Suppressor macrophage treated with lipopolysaccharide for 4 hours (primary cell): ENCODE measurements at regions not wholly inside any gene's neighbourhood (a gene's known extent, or its start where the extent isn't known, plus 50 kb on each side); places are given as distances from the start of the nearest gene placed in this dataset.
"Not testable (repeated sequence)": the region's sequence is repeated elsewhere in the genome, so short reads cannot be mapped to it uniquely, and the experiment has no call there.

Experiments used
- DNase-seq: peaks from one replicate; pipeline ENCODE4 v3.0.0-alpha.2; 2020

- no peak for DNase-seq
Measured at GRCh38 chr3:11739706-11740105, 96.0 kb upstream of the VGLL4 start.

GRCh38 chr3:11739123-11739522, 95.4 kb upstream of the VGLL4 start:
- DNase-seq = no peak

GRCh38 chr3:11737742-11738141, 94.0 kb upstream of the VGLL4 start:
- no peak for DNase-seq

GRCh38 chr3:11736136-11736833, 92.6 kb upstream of the VGLL4 start:
- no peak for DNase-seq

- DNase-seq = no peak
Measured at GRCh38 chr3:11735638-11736037, 91.9 kb upstream of the VGLL4 start.

- DNase-seq = not testable (repeated sequence)
Measured at GRCh38 chr3:11735111-11735510, 91.4 kb upstream of the VGLL4 start.

GRCh38 chr3:11733914-11734313, 90.2 kb upstream of the VGLL4 start:
- DNase-seq = no peak

- DNase-seq = no peak
Measured at GRCh38 chr3:11727207-11727606, 83.5 kb upstream of the VGLL4 start.

- no peak for DNase-seq
Measured at GRCh38 chr3:11726146-11726545, 82.4 kb upstream of the VGLL4 start.

- not testable (repeated sequence) for DNase-seq
Measured at GRCh38 chr3:11725340-11725641, 81.6 kb upstream of the VGLL4 start.

GRCh38 chr3:11724615-11725339, 81.1 kb upstream of the VGLL4 start:
- DNase-seq = no peak

- no peak for DNase-seq
Measured at GRCh38 chr3:11721479-11721878, 77.8 kb upstream of the VGLL4 start.

- no peak for DNase-seq
Measured at GRCh38 chr3:11720917-11721411, 77.2 kb upstream of the VGLL4 start.

- DNase-seq = peak; percentile 67
Measured at GRCh38 chr3:11720304-11720898, 76.7 kb upstream of the VGLL4 start.

GRCh38 chr3:11719406-11720303, 75.9 kb upstream of the VGLL4 start:
- peak; percentile 31 for DNase-seq

GRCh38 chr3:11718637-11719405, 75.1 kb upstream of the VGLL4 start:
- peak; percentile 54 for DNase-seq

GRCh38 chr3:11717768-11718636, 74.3 kb upstream of the VGLL4 start:
- DNase-seq = no peak

- DNase-seq = no peak
Measured at GRCh38 chr3:11717301-11717700, 73.6 kb upstream of the VGLL4 start.

- DNase-seq = no peak
Measured at GRCh38 chr3:11716573-11717290, 73.0 kb upstream of the VGLL4 start.

GRCh38 chr3:11713171-11713570, 69.5 kb upstream of the VGLL4 start:
- no peak for DNase-seq

GRCh38 chr3:11712646-11713045, 68.9 kb upstream of the VGLL4 start:
- no peak for DNase-seq
